ENCODE measurements at regions not wholly inside any gene's neighbourhood (a gene's known extent, or its start where the extent isn't known, plus 50 kb on each side); places are given as distances from the start of the nearest gene placed in this dataset.
"Not testable (repeated sequence)": the region's sequence is repeated elsewhere in the genome, so short reads cannot be mapped to it uniquely, and the experiment has no call there.

DNA sequence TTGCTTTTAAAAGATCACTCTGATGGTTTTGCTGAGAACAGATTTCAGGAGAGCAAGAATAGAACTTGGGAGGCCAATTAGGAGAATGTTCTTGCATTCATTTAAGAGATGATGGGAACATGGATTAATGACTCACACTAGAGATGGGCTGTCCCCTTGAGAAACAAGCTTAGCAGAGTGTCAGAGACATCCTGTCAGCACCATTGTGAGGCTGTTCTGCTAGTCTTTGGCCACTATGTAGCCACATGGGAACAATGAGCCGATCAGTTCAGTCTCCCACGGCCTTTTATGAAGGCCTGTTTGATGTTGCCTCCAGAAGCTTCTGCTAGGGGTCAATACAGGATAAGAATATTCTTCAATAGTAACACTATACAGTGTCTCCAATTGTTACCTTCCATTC is 113.0 kb upstream of the EYA4 start:
- FAIRE-seq, result no peak

GRCh38 chr6:133129556-133129955 is 111.6 kb upstream of the EYA4 start:
- FAIRE-seq, result no peak

DNA sequence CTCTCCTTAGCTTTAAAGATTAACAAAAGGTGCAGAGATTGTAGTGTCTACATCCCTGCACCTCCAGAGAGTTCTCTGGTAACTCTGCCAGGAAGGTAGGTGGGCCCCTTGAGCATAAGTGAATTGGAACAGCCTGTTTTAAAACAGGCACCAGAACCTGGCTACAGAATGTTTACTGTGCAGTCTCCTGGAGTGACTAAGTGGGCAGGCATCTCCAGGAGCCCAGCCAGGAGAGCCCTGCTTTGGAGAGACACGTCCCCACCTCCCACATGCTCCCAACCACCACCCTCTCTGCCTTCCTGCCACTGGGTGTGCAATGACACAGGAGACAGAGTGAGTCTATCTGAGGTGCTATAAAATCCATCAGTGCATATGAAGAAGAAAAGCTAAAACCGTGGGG is 110.3 kb upstream of the EYA4 start:
- FAIRE-seq, result no peak

GRCh38 chr6:133131621-133132465 is 109.3 kb upstream of the EYA4 start:
- FAIRE-seq, result peak; percentile 93

- FAIRE-seq, result no peak
Measured at GRCh38 chr6:133132466-133132971, 108.6 kb upstream of the EYA4 start.

- FAIRE-seq, result no peak
Measured at GRCh38 chr6:133136177-133136880, 104.8 kb upstream of the EYA4 start.

DNA sequence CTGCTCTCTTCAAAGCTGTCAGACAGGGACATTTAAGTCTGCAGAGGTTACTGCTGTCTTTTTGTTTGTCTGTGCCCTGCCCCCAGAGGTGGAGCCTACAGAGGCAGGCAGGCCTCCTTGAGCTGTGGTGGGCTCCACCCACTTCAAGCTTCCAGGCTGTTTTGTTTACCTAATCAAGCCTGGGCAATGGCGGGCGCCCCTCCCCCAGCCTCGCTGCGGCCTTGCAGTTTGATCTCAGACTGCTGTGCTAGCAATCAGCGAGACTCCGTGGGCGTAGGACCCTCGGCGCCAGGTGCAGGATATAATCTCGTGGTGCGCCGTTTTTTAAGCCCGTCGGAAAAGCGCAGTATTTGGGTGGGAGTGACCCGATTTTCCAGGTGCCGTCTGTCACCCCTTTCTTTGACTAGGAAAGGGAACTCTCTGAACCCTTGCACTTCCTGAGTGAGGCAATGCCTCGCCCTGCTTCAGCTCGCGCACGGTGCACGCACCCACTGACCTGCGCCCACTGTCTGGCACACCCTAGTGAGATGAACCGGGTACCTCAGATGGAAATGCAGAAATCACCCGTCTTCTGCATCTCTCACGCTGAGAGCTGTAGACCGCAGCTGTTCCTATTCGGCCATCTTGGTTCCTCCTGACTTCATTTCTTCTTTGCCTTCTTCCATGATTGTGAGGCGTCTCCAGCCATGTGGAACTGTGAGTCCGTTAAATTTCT is 93.5 kb upstream of the EYA4 start:
- not testable (repeated sequence) for FAIRE-seq

- no peak for FAIRE-seq
Measured at GRCh38 chr6:133156689-133157088, 84.5 kb upstream of the EYA4 start.

DNA sequence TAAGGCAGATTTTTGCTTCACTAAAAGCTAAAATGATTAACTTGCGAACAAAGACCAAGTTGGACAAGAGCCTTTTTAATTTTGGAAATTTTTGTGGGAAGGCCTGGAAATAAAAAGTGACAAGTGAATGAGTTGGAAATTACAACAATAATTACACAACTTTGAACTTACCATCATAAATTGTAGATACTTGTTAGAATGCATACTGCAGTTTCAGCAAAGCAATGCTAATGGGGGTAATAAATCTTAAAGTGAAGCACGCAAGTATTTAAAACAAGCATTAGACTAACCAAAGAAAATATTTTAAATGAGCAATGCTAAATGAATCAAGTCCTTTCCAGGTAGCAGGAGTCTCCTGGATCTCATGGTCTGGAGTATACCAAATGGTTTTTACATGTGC is 83.2 kb upstream of the EYA4 start:
- peak; percentile 69 for FAIRE-seq

GRCh38 chr6:133159255-133159795 is 81.8 kb upstream of the EYA4 start:
- FAIRE-seq, result no peak

DNA sequence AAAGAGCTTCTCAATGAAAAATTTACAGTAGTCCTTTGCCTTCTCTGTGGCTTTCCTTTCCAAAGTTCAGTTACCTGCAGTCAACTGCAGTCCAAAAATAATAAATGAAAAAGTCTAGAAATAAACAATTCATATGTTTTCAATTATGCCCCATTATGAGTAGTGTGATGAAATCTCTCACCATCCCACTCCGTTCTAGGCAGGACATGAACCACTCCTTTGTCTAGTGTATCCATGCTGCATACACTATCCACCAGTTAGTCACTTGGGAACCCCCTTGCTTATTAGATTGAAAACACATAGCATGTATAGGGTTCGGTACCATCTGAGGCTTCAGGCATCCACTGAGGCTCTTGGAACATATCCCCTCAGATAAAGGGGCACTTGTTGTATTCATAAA is 80.6 kb upstream of the EYA4 start:
- FAIRE-seq, result no peak

- no peak for FAIRE-seq
Measured at GRCh38 chr6:133165235-133165634, 75.9 kb upstream of the EYA4 start.

DNA sequence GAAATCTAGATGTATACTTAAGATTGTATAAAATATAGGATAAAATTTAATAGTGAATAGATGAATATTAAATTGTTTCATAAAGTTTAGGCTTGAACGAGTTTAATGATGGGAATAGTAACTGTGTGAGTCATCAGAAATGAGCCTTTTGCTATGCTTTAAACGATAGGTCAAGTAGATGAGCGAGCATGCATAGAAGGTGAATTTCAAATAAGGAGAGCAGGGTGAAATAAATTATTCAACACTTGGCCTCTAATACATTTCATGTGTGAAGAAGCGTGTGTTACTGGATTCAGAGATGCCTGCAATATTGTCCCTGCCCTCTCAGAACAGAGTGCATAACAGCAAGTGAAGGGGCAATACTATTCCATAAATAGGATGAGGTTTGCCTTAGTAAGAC is 74.4 kb upstream of the EYA4 start:
- FAIRE-seq, result no peak

- no peak for FAIRE-seq
Measured at GRCh38 chr6:133169901-133170300, 71.3 kb upstream of the EYA4 start.

GRCh38 chr6:133170602-133171001 is 70.6 kb upstream of the EYA4 start:
- FAIRE-seq, result no peak

- FAIRE-seq, result no peak
Measured at GRCh38 chr6:133171989-133172604, 69.1 kb upstream of the EYA4 start.

GRCh38 chr6:133173276-133173675 is 67.9 kb upstream of the EYA4 start:
- FAIRE-seq, result no peak

DNA sequence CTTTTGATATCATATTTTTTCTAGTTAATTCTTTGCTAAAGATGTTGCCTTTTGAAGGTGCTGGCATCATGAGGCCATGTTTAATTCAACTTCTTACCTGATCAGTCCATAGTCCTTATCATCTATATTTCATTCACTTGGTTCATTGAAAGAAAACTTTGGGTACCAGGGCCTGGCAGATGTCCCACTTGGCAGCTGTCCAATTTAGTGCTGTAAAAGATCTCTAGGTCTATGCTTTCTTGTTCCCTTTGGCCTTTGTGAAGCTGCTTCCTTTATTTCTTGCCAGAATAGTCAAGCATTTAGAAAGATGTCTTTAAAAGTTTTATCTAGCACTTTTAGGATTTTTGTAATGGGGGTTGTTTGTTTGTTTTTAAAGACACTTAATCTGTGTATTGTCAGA is 61.7 kb upstream of the EYA4 start:
- no peak for FAIRE-seq

GRCh38 chr6:133183691-133184090 is 57.5 kb upstream of the EYA4 start:
- no peak for FAIRE-seq

DNA sequence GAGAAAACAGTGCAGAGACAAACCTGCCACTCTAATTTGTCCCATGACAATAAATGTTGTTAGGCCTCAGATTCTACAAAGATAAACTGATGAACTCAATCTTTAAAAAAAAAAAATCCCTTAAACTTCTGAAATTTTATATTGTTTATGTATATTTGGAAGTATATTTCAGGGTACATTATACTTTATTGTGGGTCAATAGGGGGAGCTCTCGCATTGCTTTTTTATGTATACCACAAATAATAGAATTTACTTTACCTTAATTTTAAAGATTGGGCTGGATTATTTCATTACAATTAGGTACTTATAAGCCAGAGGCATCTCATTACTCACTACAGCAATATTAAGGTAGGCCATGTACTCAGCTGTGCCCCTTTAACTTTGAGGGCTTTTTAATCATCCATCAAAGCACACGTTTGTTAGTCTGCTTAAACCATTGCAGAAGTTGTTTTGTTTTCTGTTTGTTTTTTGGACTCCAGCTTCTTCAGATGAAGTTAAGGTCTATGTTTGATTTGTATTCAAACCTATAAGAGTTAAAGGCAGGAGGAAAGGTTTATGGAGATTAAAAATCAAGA is 56.3 kb upstream of the EYA4 start:
- FAIRE-seq, result peak; percentile 43

DNA sequence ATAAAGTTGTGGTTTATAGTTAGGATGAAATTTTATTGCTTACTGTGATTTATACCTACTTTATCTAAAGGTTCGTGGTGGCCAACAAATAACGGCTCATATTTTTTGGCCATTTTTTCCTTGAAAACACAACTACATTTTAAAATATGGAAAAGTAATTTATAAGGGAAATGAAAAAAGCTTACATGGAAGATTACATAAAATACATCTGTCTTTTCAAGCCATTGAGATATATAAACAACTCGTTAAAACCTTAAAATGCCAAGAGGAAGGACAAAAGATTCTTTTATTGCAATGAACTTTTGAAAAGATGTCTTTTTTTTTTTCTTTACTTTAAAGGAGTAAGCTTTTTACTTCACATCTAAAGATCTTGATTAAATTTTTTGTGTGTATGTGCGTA is 55.4 kb upstream of the EYA4 start:
- FAIRE-seq, result no peak

- no peak for FAIRE-seq
Measured at GRCh38 chr6:133187114-133187513, 54.0 kb upstream of the EYA4 start.

All from endometrium (tissue), 2 donors.